ENCODE measurements at regions not wholly inside any gene's neighbourhood (a gene's known extent, or its start where the extent isn't known, plus 50 kb on each side); places are given as distances from the start of the nearest gene placed in this dataset.

DNA sequence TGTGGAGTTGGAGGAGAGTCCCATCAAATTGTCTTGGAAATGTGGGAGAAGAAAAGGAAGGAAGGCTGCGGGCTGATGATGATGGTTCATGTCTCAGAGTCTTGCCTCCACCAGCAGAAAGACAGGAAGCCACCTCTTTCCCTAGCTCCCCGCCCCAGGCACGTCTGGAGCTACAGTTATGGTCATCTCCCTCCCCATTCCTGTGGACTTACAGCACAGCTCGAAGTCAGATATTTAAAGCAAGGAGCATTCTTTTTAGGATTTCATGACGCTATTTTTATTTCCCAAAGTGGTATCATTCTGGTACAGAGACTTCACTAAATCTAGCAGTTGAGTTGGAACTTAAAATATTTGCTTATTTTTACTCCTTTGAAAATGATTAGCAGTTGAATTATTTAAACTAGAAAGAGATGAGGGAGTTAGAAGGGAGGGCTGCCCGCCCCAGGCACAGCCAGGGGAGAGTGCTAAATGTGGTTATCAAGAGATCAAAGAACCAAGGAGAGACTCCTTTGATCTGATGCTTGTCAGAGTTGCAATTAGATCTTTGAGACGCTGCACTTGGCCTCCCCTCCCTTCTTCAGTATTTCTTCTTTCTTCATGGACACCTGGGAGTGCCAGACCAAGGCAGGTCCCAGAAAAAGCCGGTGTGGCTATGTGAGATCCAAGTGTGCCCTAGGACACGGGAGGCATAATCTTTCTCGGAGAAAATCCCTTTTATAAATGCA, 199.9 kb upstream of the SOX4 start:
- no peaks in the 10 kb centered on the region for H3K27me3 ChIP-seq
- TF ChIP-seq, protein P1, sequence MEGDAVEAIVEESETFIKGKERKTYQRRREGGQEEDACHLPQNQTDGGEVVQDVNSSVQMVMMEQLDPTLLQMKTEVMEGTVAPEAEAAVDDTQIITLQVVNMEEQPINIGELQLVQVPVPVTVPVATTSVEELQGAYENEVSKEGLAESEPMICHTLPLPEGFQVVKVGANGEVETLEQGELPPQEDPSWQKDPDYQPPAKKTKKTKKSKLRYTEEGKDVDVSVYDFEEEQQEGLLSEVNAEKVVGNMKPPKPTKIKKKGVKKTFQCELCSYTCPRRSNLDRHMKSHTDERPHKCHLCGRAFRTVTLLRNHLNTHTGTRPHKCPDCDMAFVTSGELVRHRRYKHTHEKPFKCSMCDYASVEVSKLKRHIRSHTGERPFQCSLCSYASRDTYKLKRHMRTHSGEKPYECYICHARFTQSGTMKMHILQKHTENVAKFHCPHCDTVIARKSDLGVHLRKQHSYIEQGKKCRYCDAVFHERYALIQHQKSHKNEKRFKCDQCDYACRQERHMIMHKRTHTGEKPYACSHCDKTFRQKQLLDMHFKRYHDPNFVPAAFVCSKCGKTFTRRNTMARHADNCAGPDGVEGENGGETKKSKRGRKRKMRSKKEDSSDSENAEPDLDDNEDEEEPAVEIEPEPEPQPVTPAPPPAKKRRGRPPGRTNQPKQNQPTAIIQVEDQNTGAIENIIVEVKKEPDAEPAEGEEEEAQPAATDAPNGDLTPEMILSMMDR (IDR thresholded peaks at IDR 0.05; ENCODE audit: low read depth, low read length): no peak
- no peak for DNase-seq
- no peak overlapping the region for H3K4me3 ChIP-seq (ENCODE audit: low read depth, low read length)
- H3K9me3 ChIP-seq: no peaks in the 10 kb centered on the region
- H3K36me3 ChIP-seq: no peaks in the 10 kb centered on the region
- peaks cover 19% of the 10 kb centered on the region for H3K4me1 ChIP-seq

DNA sequence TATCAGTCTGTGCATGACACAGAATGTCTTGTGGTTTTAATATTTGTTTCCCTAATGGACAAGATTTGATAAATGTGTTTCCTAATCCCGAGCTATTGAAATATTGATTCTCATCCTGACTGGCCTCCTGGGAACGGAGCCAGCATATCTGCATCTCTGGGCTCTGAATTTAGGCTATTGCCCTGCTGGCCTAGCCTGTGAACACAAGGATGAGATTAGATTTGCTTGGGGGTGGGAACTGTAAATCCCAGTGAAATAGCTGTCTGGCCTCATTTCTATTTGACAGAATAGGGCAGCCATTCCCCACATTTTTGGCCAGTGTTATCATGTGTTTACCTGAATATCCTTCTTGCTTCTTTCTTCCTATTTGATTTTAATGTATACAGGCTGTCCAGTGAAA, 198.4 kb upstream of the SOX4 start:
- H3K27me3 ChIP-seq: no peaks in the 10 kb centered on the region
- peak; percentile 58 for DNase-seq
- H3K36me3 ChIP-seq: no peaks in the 10 kb centered on the region
- no peak overlapping the region for H3K4me3 ChIP-seq (ENCODE audit: low read depth, low read length)
- TF ChIP-seq, protein P1 (IDR thresholded peaks at IDR 0.05; ENCODE audit: low read depth, low read length): no peak
- peaks cover 19% of the 10 kb centered on the region for H3K4me1 ChIP-seq
- H3K9me3 ChIP-seq: no peaks in the 10 kb centered on the region

DNA sequence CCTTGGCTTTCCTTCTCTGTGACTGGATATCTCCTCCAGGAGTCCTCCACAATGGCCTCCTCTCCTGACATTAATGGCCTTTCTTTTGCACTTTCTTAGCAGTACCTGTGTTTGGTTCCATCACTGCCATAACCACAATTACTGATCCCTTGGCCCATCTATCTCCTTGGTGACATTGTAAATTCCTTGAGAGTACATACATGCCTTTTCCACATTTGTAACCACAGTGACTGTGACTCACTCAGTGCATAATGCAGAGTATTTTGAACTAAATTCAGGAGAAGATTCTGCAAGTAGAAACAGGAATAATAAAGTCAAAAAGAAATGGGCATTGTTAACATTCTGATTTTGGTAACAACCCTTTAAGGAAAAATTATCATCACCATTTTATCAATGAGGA, 197.2 kb upstream of the SOX4 start:
- DNase-seq: no peak
- Histone ChIP-seq H3K9me3 (no peaks in the 10 kb centered on the region), H3K36me3 (no peaks in the 10 kb centered on the region), H3K4me3 (ENCODE audit: low read depth, low read length) (no peak overlapping the region), H3K27me3 (no peaks in the 10 kb centered on the region), H3K4me1 (peaks cover 19% of the 10 kb centered on the region)
- TF ChIP-seq, protein P1 (IDR thresholded peaks at IDR 0.05; ENCODE audit: low read depth, low read length): no peak

DNA sequence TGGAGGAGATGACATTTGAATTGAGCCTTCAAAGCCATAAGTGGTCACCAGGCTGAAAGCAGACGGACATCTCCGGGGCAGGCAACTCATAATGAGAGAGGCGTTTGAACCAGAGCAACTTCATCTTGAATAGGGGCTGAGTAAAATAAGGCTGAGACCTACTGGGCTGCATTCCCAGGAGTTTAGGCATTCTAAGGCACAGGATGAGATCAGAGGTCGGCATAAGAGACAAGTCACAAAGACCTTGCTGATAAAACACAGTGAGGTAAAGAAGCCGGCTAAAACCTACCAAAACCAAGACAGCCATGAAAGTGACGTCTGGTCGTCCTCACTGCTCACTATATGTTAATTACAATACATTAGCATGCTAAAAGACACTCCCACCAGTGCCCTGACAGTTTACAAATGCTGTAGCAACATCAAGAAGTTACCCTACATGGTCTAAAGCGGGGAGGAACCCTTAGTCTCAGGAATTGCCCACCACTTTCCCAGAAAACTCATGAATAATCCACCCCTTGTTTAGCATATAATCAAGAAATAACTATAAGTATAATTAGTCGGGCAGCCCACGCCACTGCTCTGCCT, 194.7 kb upstream of the SOX4 start:
- TF ChIP-seq, protein P1 (IDR thresholded peaks at IDR 0.05; ENCODE audit: low read depth, low read length): no peak
- Histone ChIP-seq H3K4me1 (peaks cover 15% of the 10 kb centered on the region), H3K9me3 (no peaks in the 10 kb centered on the region), H3K4me3 (ENCODE audit: low read depth, low read length) (no peak overlapping the region), H3K27me3 (no peaks in the 10 kb centered on the region), H3K36me3 (no peaks in the 10 kb centered on the region)
- DNase-seq: no peak

DNA sequence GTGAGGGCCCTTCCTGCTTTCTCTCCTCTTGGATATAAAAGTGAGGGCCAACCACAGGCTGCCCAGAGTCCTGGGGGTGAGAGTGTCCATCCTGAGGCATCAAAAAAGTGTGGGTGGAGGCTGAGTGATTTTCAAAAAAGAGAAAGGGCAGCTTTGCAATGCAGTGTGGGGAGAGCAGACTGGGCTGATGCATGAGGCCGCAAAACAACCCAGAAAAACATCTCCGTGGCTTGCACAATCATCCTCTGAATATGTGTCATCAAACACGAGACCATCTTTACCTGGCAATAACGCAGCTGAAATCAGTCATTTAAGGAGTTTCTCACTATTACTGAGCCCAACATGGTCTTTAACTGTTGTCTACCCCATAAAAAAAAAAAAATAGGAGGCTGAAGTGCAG, 191.2 kb upstream of the SOX4 start:
- Histone ChIP-seq H3K27me3 (no peaks in the 10 kb centered on the region), H3K4me1 (no peaks in the 10 kb centered on the region), H3K4me3 (ENCODE audit: low read depth, low read length) (no peak overlapping the region), H3K9me3 (no peaks in the 10 kb centered on the region), H3K36me3 (no peaks in the 10 kb centered on the region)
- DNase-seq: no peak
- TF ChIP-seq, protein P1 (IDR thresholded peaks at IDR 0.05; ENCODE audit: low read depth, low read length): no peak

DNA sequence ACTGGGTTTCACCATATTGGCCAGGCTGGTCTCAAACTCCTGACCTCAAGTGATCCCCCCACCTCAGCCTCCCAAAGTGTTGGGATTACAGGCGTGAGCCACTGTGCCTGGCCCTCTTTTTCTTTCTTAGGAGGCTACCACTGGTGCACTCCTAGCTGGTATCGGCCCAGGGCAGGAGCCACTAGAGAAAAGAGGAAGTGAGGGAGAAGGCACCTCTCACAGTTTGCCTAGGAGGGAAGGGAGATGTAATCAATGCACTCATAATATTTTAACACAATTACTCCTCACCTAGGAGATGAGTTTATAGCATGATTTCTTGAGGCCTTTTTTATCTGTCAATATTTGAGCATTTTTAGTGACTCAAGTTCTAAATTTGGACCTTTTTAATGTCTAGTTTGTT, 189.0 kb upstream of the SOX4 start:
- H3K36me3 ChIP-seq: no peaks in the 10 kb centered on the region
- no peak for DNase-seq
- no peak overlapping the region for H3K4me3 ChIP-seq (ENCODE audit: low read depth, low read length)
- H3K9me3 ChIP-seq: no peaks in the 10 kb centered on the region
- H3K4me1 ChIP-seq: no peaks in the 10 kb centered on the region
- H3K27me3 ChIP-seq: no peaks in the 10 kb centered on the region
- TF ChIP-seq, protein P1 (IDR thresholded peaks at IDR 0.05; ENCODE audit: low read depth, low read length): no peak

All from BE2C (cell line).